Urinary bladder (tissue), 3 donors: ENCODE measurements at regions not wholly inside any gene's neighbourhood (a gene's known extent, or its start where the extent isn't known, plus 50 kb on each side); places are given as distances from the start of the nearest gene placed in this dataset.
"Not testable (repeated sequence)": the region's sequence is repeated elsewhere in the genome, so short reads cannot be mapped to it uniquely, and the experiment has no call there.

Experiments
- DNase-seq: peaks from one replicate; pipeline ENCODE4 v3.0.0-alpha.2; 2015; ENCODE audit errors: extremely low spot score
- H3K27ac ChIP-seq: one replicate; pipeline ENCODE4 v1.5.1; 2013; ENCODE audit warnings: low read depth, mild to moderate bottlenecking, moderate library complexity
- H3K36me3 ChIP-seq: one replicate; pipeline ENCODE4 v1.6.1; 2013; ENCODE audit warnings: mild to moderate bottlenecking, moderate library complexity; ENCODE audit not compliant: insufficient read depth
- H3K4me1 ChIP-seq: one replicate; pipeline ENCODE4 v1.6.1; 2013; ENCODE audit warnings: mild to moderate bottlenecking, moderate library complexity; ENCODE audit not compliant: insufficient read depth
- H3K4me3 ChIP-seq: one replicate; pipeline ENCODE4 v1.5.1; 2013; ENCODE audit warnings: low read depth, low read length
- WGBS: extraction: QIAGEN DNeasy Blood & Tissue Kit; methylation state at CpG from one replicate; pipeline ENCODE4 v1.1.7; 2013; 5-methylcytosine and 5-hydroxymethylcytosine counted together
- donor health status: healthy with polysubstance abuse.
- donor health status: healthy.

DNA sequence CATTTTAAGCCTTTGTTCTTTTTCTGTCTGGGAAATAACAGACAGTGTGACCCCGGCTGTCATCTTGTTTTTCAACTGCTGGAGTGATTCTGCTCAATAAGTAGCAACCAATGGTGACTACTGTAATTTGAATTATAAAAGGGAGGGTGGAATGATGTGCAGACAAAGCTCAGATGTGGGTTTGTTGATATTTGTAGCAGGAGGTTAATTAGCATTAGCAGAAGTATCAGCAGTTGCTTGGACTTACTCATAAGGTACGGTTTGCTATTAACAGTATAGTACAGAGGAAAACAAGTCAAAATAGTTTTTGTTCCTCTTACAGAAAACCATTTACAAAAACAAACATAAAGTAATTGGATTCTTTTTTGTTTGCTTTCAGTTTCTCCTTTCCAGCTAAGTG, 140.4 kb downstream of the TUSC1 start:
- H3K27ac ChIP-seq, result no peak overlapping the region
- H3K36me3 ChIP-seq, result no peaks in the 10 kb centered on the region
- DNase-seq, result no peak
- H3K4me1 ChIP-seq, result no peaks in the 10 kb centered on the region
- WGBS, result 63% methylated on average over 2 of the region's 2 CpGs
- H3K4me3 ChIP-seq, result no peak overlapping the region

- Histone ChIP-seq H3K27ac (no peak overlapping the region), H3K4me1 (no peaks in the 10 kb centered on the region), H3K36me3 (no peaks in the 10 kb centered on the region), H3K4me3 (no peak overlapping the region)
- 85% methylated on average over 2 of the region's 2 CpGs for WGBS
- DNase-seq, result no peak
These were observed 159.0 kb downstream of the TUSC1 start for GRCh38 chr9:25519286-25519685.

- Histone ChIP-seq H3K27ac (no peak overlapping the region), H3K36me3 (no peaks in the 10 kb centered on the region), H3K4me1 (no peaks in the 10 kb centered on the region), H3K4me3 (no peak overlapping the region)
- WGBS, result 83% methylated on average over 2 of the region's 2 CpGs
- no peak for DNase-seq
These were observed 160.5 kb downstream of the TUSC1 start for GRCh38 chr9:25517701-25518100.

GRCh38 chr9:25513509-25514033, 164.7 kb downstream of the TUSC1 start:
- no peak for DNase-seq
- no peaks in the 10 kb centered on the region for H3K4me1 ChIP-seq
- H3K36me3 ChIP-seq, result no peaks in the 10 kb centered on the region
- H3K4me3 ChIP-seq, result no peak overlapping the region
- H3K27ac ChIP-seq, result no peak overlapping the region
- 88% methylated on average over 3 of the region's 3 CpGs for WGBS

- Histone ChIP-seq H3K27ac (no peak overlapping the region), H3K36me3 (no peaks in the 10 kb centered on the region), H3K4me3 (no peak overlapping the region), H3K4me1 (no peaks in the 10 kb centered on the region)
- no peak for DNase-seq
- WGBS, result 67% methylated on average over 1 of the region's 1 CpG
These were observed 172.6 kb downstream of the TUSC1 start for GRCh38 chr9:25505644-25506043.

DNA sequence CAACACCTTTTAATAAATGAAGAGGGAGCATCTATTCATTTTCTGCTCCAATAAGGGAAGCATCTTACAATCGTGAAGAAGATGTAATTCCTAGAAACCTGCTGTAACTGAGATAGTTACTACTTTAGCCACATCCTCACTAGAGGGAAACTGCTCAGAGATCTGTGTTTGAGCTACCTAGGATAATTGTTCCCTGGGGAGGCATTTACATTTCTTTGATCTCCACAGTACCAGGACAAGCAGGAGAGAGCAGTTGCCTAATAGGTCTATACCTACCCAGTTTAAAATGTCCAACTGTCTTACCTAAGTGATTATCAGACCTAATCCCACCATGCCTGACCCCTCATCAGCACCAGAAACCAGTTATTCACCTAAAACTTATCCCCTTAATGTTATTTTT, 196.9 kb downstream of the TUSC1 start:
- Histone ChIP-seq H3K36me3 (no peaks in the 10 kb centered on the region), H3K4me1 (no peaks in the 10 kb centered on the region), H3K27ac (no peak overlapping the region), H3K4me3 (no peak overlapping the region)
- WGBS, result 50% methylated on average over 1 of the region's 1 CpG
- no peak for DNase-seq

- Histone ChIP-seq H3K36me3 (no peaks in the 10 kb centered on the region), H3K27ac (no peak overlapping the region), H3K4me1 (no peaks in the 10 kb centered on the region), H3K4me3 (no peak overlapping the region)
- DNase-seq, result no peak
These were observed 197.5 kb downstream of the TUSC1 start for GRCh38 chr9:25480696-25481095.

- Histone ChIP-seq H3K36me3 (no peaks in the 10 kb centered on the region), H3K4me3 (no peak overlapping the region), H3K27ac (no peak overlapping the region), H3K4me1 (no peaks in the 10 kb centered on the region)
- 79% methylated on average over 2 of the region's 2 CpGs for WGBS
- DNase-seq, result no peak
These were observed 205.6 kb downstream of the TUSC1 start for GRCh38 chr9:25472681-25473080.

DNA sequence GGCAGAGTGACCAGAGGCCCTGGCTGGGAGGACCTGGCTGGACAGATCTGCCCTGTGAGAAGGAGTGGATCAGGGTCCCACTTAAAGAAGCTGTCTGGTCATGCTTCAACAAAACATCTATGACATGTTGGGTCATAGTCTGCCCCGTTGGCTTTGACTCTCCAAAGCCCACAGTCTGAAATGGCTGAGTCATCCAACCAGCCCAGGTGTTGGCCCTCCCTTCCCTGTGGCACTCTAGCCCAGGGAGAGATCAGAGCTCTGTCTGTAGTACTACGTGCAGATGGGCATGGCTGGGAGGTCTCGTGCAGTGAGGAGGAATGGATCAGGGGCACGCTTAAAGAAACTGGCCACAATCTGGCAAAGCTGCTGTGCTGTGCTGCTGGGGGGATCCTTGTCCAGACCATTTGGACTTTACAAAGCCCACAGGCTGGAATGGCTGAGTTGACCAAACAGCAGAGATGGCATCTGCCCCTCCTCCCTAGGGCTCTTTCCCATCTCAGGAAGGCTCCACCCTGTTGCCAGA, 206.1 kb downstream of the TUSC1 start:
- 88% methylated on average over 4 of the region's 4 CpGs for WGBS
- Histone ChIP-seq H3K4me1 (no peaks in the 10 kb centered on the region), H3K36me3 (no peaks in the 10 kb centered on the region), H3K4me3 (no peak overlapping the region), H3K27ac (no peak overlapping the region)
- no peak for DNase-seq

- Histone ChIP-seq H3K4me3 (no peak overlapping the region), H3K4me1 (no peaks in the 10 kb centered on the region), H3K36me3 (peaks cover 1% of the 10 kb centered on the region), H3K27ac (no peak overlapping the region)
- no peak for DNase-seq
These were observed 216.8 kb downstream of the TUSC1 start for GRCh38 chr9:25461416-25461815.

GRCh38 chr9:25453875-25454274, 224.4 kb downstream of the TUSC1 start:
- 89% methylated on average over 2 of the region's 2 CpGs for WGBS
- Histone ChIP-seq H3K27ac (no peak overlapping the region), H3K36me3 (peaks cover 1% of the 10 kb centered on the region), H3K4me3 (no peak overlapping the region), H3K4me1 (no peaks in the 10 kb centered on the region)
- no peak for DNase-seq

- H3K4me1 ChIP-seq, result no peaks in the 10 kb centered on the region
- no peak overlapping the region for H3K4me3 ChIP-seq
- WGBS, result 75% methylated on average over 3 of the region's 3 CpGs
- H3K27ac ChIP-seq, result no peak overlapping the region
- H3K36me3 ChIP-seq, result no peaks in the 10 kb centered on the region
- no peak for DNase-seq
These were observed 228.7 kb downstream of the TUSC1 start for GRCh38 chr9:25449503-25449902.

GRCh38 chr9:25445721-25446120, 232.5 kb downstream of the TUSC1 start:
- H3K4me3 ChIP-seq, DNase-seq, H3K4me1 ChIP-seq, H3K27ac ChIP-seq, H3K36me3 ChIP-seq: not testable (repeated sequence)
- 95% methylated on average over 13 of the region's 13 CpGs for WGBS

DNA sequence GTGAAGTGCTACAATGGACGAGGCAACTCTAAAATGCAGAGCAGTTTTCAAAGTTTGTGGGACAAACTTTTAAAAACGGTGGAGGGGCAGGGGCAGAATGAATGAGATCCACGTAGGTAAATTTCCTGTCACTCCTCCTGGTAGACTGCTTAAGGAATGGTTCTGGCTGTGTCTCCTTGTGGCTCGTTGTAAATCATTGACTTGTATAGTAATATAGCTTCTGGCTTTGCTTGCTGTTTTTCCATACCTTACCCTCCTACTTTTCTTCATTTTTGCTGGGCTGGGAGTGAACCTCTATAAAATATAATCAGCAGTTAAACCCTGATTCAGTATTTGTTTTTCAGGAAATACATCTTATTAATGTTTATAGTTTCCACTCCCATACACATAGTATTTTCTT, 235.7 kb downstream of the TUSC1 start:
- WGBS, result 44% methylated on average over 4 of the region's 4 CpGs
- Histone ChIP-seq H3K4me1 (no peaks in the 10 kb centered on the region), H3K4me3 (no peak overlapping the region), H3K27ac (no peak overlapping the region), H3K36me3 (no peaks in the 10 kb centered on the region)
- peak; percentile 32 for DNase-seq

DNA sequence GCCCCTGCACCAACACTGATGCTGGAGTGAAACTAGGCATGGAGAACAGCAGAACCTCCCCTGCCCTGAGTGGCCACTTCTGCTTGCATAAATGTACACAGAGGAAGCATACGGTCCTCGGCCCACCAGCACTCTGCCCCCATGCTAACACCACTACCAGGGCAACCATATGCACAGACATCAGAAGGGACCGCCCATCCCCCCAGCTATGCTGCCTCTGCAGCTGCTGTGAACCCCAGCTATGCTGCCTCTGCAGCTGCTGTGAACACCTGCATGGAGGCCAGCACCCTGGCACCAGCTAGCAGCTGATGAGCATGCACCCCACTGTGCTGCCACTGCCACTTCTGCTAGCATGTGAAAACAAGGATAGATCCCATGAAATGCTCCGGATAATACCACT, 250.3 kb downstream of the TUSC1 start:
- Histone ChIP-seq H3K27ac (no peak overlapping the region), H3K4me3 (no peak overlapping the region), H3K36me3 (no peaks in the 10 kb centered on the region), H3K4me1 (no peaks in the 10 kb centered on the region)
- DNase-seq, result no peak
- 83% methylated on average over 4 of the region's 4 CpGs for WGBS
